TTC549 (cell line): ENCODE measurements at regions not wholly inside any gene's neighbourhood (a gene's known extent, or its start where the extent isn't known, plus 50 kb on each side); places are given as distances from the start of the nearest gene placed in this dataset.
"Not testable (repeated sequence)": the region's sequence is repeated elsewhere in the genome, so short reads cannot be mapped to it uniquely, and the experiment has no call there.

Experiments used
- FAIRE-seq: peaks from 2 replicates; lab custom pipeline; 2012; peaks lifted over from hg19 to GRCh38; lab: Jason Lieb, UNC

GRCh38 chr7:69412331-69413146, 185.7 kb upstream of the AUTS2 start:
- FAIRE-seq, result no peak

GRCh38 chr7:69414555-69414954, 183.7 kb upstream of the AUTS2 start:
- FAIRE-seq, result no peak

GRCh38 chr7:69418869-69419670, 179.2 kb upstream of the AUTS2 start:
- FAIRE-seq, result no peak

- no peak for FAIRE-seq
These were observed 178.3 kb upstream of the AUTS2 start for GRCh38 chr7:69419934-69420333.

- FAIRE-seq, result no peak
These were observed 175.7 kb upstream of the AUTS2 start for GRCh38 chr7:69422574-69422985.

- no peak for FAIRE-seq
These were observed 171.6 kb upstream of the AUTS2 start for GRCh38 chr7:69426705-69427104.

GRCh38 chr7:69428089-69428488, 170.2 kb upstream of the AUTS2 start:
- no peak for FAIRE-seq

GRCh38 chr7:69429911-69430383, 168.3 kb upstream of the AUTS2 start:
- FAIRE-seq, result no peak

- FAIRE-seq, result no peak
These were observed 167.8 kb upstream of the AUTS2 start for GRCh38 chr7:69430384-69431021.

GRCh38 chr7:69431626-69432025, 166.6 kb upstream of the AUTS2 start:
- FAIRE-seq, result no peak

- FAIRE-seq, result not testable (repeated sequence)
These were observed 166.0 kb upstream of the AUTS2 start for GRCh38 chr7:69432276-69432675.

GRCh38 chr7:69433081-69433480, 165.2 kb upstream of the AUTS2 start:
- FAIRE-seq, result no peak

GRCh38 chr7:69434398-69434815, 163.9 kb upstream of the AUTS2 start:
- no peak for FAIRE-seq

- no peak for FAIRE-seq
These were observed 162.6 kb upstream of the AUTS2 start for GRCh38 chr7:69435711-69436110.

GRCh38 chr7:69436946-69437345, 161.3 kb upstream of the AUTS2 start:
- FAIRE-seq, result no peak

- no peak for FAIRE-seq
These were observed 159.5 kb upstream of the AUTS2 start for GRCh38 chr7:69438584-69439412.

GRCh38 chr7:69439636-69440325, 158.5 kb upstream of the AUTS2 start:
- no peak for FAIRE-seq

GRCh38 chr7:69440976-69441375, 157.3 kb upstream of the AUTS2 start:
- FAIRE-seq, result no peak

GRCh38 chr7:69443136-69443535, 155.1 kb upstream of the AUTS2 start:
- no peak for FAIRE-seq

- no peak for FAIRE-seq
These were observed 152.7 kb upstream of the AUTS2 start for GRCh38 chr7:69445541-69445940.

- not testable (repeated sequence) for FAIRE-seq
These were observed 152.1 kb upstream of the AUTS2 start for GRCh38 chr7:69446213-69446612.
